ENCODE measurements at regions not wholly inside any gene's neighbourhood (a gene's known extent, or its start where the extent isn't known, plus 50 kb on each side); places are given as distances from the start of the nearest gene placed in this dataset.
A peak's percentile ranks its signal among the peaks of the same experiment; 100 is the strongest.

DNA sequence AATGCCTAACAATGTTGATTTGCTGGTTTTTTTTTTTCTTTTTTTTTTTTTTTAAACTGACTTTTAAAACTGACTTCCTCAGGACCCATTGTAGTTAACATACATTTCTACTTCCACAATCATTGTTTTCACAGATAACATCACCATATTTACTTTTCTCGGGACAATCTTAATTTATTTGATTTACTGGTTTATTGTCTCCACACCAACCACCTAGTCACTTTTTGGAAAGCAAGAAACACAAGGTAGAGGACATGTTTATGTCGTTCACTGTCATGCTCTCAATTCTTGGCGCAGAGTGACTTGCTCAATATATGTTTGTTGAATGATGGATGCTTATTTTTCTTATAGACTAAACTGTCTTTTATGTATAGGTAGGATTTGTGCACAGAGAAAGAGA lies 2280.7 kb downstream of the MAT2B start:
- H3K27me3 ChIP-seq (ENCODE audit: control insufficient read depth in 1 of 2, insufficient read depth in 2 of 2, low read length in 1 of 2): no peaks in the 10 kb centered on the region
- 45 to 58% methylated on average over 3 of the region's 3 CpGs for WGBS, 2 donors
- intact Hi-C loops (cut with DNase I): no loop called here

DNA sequence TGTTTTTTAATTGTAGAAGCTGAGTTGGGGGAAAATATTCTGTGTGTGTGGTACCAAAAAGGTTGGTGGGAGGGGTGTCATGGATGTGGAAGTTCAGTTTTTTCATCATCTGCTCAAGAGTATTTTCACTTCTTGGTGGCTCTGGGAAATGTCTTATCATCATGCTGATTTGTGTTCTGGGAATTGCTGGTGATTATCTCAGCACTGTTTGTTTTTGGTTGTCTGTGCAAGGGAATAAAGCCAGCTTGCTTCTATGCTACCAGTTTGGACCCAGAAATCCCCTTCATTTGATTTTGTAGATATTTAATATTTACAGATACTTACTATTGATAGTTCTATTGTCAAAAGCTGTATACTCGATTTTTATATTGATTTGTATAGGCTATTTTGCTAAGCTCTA lies 2289.7 kb downstream of the MAT2B start:
- H3K27me3 ChIP-seq (ENCODE audit: control insufficient read depth in 1 of 2, insufficient read depth in 2 of 2, low read length in 1 of 2): no peaks in the 10 kb centered on the region
- no peak overlapping the region for H3K27ac ChIP-seq (ENCODE audit: low read depth in 1 of 2, low read length in 2 of 2)
- 63 to 77% methylated on average over 1 of the region's 1 CpG for WGBS, 2 donors
- H3K4me3 ChIP-seq (ENCODE audit: low read length in 2 of 2): no peak overlapping the region
- ATAC-seq (ENCODE audit: low FRiP score) (no peak), DNase-seq (no peak)
- no peaks in the 10 kb centered on the region for H3K36me3 ChIP-seq (ENCODE audit: control insufficient read depth in 1 of 2, insufficient read depth in 2 of 2, low read length in 1 of 2)
- peaks cover 2% of the 10 kb centered on the region for H3K9me3 ChIP-seq (ENCODE audit: control insufficient read depth, low read length)
- intact Hi-C loops (cut with DNase I): no loop called here
- H3K4me1 ChIP-seq (ENCODE audit: control insufficient read depth in 1 of 2, insufficient read depth in 2 of 2, low read length in 2 of 2): no peaks in the 10 kb centered on the region

More for the DNA sequence above, 2280.7 kb downstream of the MAT2B start:
- Histone ChIP-seq H3K9me3 (ENCODE audit: control insufficient read depth, low read length) (no peaks in the 10 kb centered on the region), H3K36me3 (ENCODE audit: control insufficient read depth in 1 of 2, insufficient read depth in 2 of 2, low read length in 1 of 2) (no peaks in the 10 kb centered on the region), H3K4me1 (ENCODE audit: control insufficient read depth in 1 of 2, insufficient read depth in 2 of 2, low read length in 2 of 2) (no peaks in the 10 kb centered on the region), H3K4me3 (ENCODE audit: low read length in 2 of 2) (no peak overlapping the region), H3K27ac (ENCODE audit: low read depth in 1 of 2, low read length in 2 of 2) (no peak overlapping the region)
- ATAC-seq (ENCODE audit: low FRiP score): no peak
- DNase-seq: no peak

DNA sequence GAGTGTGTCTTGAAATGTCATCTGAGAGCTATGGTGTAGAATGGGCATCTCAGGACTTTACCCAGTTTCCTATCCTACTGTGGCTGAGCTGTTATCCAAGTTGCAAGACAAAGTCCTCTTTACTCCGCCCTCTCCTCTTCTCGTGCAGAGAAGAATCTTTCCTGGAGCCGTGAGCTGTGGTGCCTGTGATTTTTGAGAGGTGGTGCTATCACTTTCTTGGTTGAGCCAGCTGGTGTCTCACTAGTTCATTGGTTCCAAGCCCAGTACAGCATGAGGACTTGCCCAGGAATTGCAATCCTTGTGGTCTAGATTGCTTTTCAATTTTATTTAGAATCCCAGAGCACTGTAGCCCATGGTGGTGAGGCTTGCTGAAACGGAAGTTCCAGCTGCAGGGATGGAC lies 2300.3 kb downstream of the MAT2B start:
- ATAC-seq (ENCODE audit: low FRiP score): peak; percentile 44
- WGBS, 2 donors: 36 to 38% methylated on average over 4 of the region's 4 CpGs
- Histone ChIP-seq H3K4me1 (ENCODE audit: control insufficient read depth in 1 of 2, insufficient read depth in 2 of 2, low read length in 2 of 2) (no peaks in the 10 kb centered on the region), H3K36me3 (ENCODE audit: control insufficient read depth in 1 of 2, insufficient read depth in 2 of 2, low read length in 1 of 2) (no peaks in the 10 kb centered on the region), H3K9me3 (ENCODE audit: control insufficient read depth, low read length) (no peaks in the 10 kb centered on the region), H3K4me3 (ENCODE audit: low read length in 2 of 2) (no peak overlapping the region), H3K27me3 (ENCODE audit: control insufficient read depth in 1 of 2, insufficient read depth in 2 of 2, low read length in 1 of 2) (no peaks in the 10 kb centered on the region), H3K27ac (ENCODE audit: low read depth in 1 of 2, low read length in 2 of 2) (no peak overlapping the region)
- intact Hi-C loops (cut with DNase I): no loop called here
- no peak for DNase-seq

- no peaks in the 10 kb centered on the region for H3K9me3 ChIP-seq (ENCODE audit: control insufficient read depth, low read length)
- ATAC-seq (ENCODE audit: low FRiP score) (no peak), DNase-seq (no peak)
- H3K4me1 ChIP-seq (ENCODE audit: control insufficient read depth in 1 of 2, insufficient read depth in 2 of 2, low read length in 2 of 2): no peaks in the 10 kb centered on the region
- no peaks in the 10 kb centered on the region for H3K27me3 ChIP-seq (ENCODE audit: control insufficient read depth in 1 of 2, insufficient read depth in 2 of 2, low read length in 1 of 2)
- no peaks in the 10 kb centered on the region for H3K36me3 ChIP-seq (ENCODE audit: control insufficient read depth in 1 of 2, insufficient read depth in 2 of 2, low read length in 1 of 2)
- no peak overlapping the region for H3K27ac ChIP-seq (ENCODE audit: low read depth in 1 of 2, low read length in 2 of 2)
- H3K4me3 ChIP-seq (ENCODE audit: low read length in 2 of 2): no peak overlapping the region
- 80% methylated on average over 3 of the region's 3 CpGs for WGBS, 2 donors
- intact Hi-C loops (cut with DNase I): no loop called here
Measured at GRCh38 chr5:165808335-165808734, 2302.9 kb downstream of the MAT2B start.

DNA sequence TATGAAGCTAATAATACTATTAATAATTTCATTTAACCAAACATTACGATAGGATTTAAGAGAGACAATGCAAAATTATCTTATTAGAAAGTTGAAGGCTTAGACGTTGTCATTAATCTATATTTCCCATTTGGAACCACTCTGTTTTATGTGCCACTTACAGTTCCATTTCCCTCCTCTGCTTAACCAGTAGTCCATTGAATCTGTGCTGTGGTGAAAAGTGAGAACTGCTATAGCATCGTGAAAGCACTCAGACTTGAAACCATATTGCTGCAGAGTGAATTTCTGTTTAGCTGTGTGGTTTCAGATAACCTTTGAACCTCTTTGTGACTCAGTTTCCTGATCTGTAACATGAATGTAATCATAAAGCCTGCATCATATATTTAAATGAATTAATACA lies 2304.5 kb downstream of the MAT2B start:
- no peaks in the 10 kb centered on the region for H3K9me3 ChIP-seq (ENCODE audit: control insufficient read depth, low read length)
- 76 to 78% methylated on average over 3 of the region's 3 CpGs for WGBS, 2 donors

DNA sequence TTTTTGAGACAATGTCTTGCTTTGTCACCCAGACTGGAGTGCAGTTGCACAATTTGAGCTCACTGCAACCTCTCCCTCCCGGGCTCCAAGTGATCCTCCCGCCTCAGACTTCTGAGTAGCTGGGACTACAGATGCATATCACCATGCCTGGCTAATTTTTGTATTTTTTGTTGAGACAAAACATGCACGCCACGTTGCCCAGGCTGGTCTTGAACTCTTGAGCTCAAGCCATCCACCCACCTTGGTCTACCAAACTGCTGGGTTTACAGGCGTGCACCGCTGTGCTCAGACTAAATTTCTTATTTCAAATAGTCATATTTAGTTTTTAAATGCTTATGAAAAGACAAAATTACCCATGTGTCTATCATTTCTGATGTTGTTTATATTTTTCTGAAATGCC lies 2324.1 kb downstream of the MAT2B start:
- ATAC-seq (ENCODE audit: low FRiP score) (no peak), DNase-seq (no peak)
- H3K27ac ChIP-seq (ENCODE audit: low read depth in 1 of 2, low read length in 2 of 2): no peak overlapping the region
- no peak overlapping the region for H3K4me3 ChIP-seq (ENCODE audit: low read length in 2 of 2)
- WGBS, 2 donors: 68 to 83% methylated on average over 6 of the region's 6 CpGs
- H3K27me3 ChIP-seq (ENCODE audit: control insufficient read depth in 1 of 2, insufficient read depth in 2 of 2, low read length in 1 of 2): no peaks in the 10 kb centered on the region
- H3K9me3 ChIP-seq (ENCODE audit: control insufficient read depth, low read length): peaks cover 1% of the 10 kb centered on the region
- H3K4me1 ChIP-seq (ENCODE audit: control insufficient read depth in 1 of 2, insufficient read depth in 2 of 2, low read length in 2 of 2): no peaks in the 10 kb centered on the region
- intact Hi-C loops (cut with DNase I): no loop called here
- H3K36me3 ChIP-seq (ENCODE audit: control insufficient read depth in 1 of 2, insufficient read depth in 2 of 2, low read length in 1 of 2): no peaks in the 10 kb centered on the region

More for the DNA sequence above, 2304.5 kb downstream of the MAT2B start:
- H3K4me1 ChIP-seq (ENCODE audit: control insufficient read depth in 1 of 2, insufficient read depth in 2 of 2, low read length in 2 of 2): no peaks in the 10 kb centered on the region
- ATAC-seq (ENCODE audit: low FRiP score): no peak
- no peak overlapping the region for H3K4me3 ChIP-seq (ENCODE audit: low read length in 2 of 2)
- intact Hi-C loops (cut with DNase I): no loop called here
- no peaks in the 10 kb centered on the region for H3K36me3 ChIP-seq (ENCODE audit: control insufficient read depth in 1 of 2, insufficient read depth in 2 of 2, low read length in 1 of 2)
- no peak overlapping the region for H3K27ac ChIP-seq (ENCODE audit: low read depth in 1 of 2, low read length in 2 of 2)
- H3K27me3 ChIP-seq (ENCODE audit: control insufficient read depth in 1 of 2, insufficient read depth in 2 of 2, low read length in 1 of 2): no peaks in the 10 kb centered on the region
- no peak for DNase-seq

DNA sequence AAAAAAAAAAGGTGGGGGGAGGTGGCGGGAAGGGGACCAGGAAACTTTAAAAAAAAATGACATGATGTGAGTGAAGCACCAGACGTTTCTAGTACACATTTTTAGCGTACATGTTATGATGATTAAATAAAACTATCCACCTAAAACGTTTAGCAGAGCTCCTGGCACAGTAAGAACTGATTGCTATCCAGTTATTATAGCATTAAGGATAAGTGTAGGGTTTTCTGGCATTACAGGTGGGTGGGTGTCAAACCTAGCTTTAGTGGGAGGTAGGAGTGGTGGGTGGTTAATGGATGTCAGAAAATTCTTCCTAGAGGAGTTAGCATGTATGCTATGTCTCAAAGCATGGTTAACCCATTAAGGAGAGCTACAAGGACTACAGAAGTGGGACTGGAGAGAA lies 2329.5 kb downstream of the MAT2B start:
- Histone ChIP-seq H3K4me1 (ENCODE audit: control insufficient read depth in 1 of 2, insufficient read depth in 2 of 2, low read length in 2 of 2) (no peaks in the 10 kb centered on the region), H3K4me3 (ENCODE audit: low read length in 2 of 2) (no peak overlapping the region), H3K27me3 (ENCODE audit: control insufficient read depth in 1 of 2, insufficient read depth in 2 of 2, low read length in 1 of 2) (no peaks in the 10 kb centered on the region), H3K27ac (ENCODE audit: low read depth in 1 of 2, low read length in 2 of 2) (no peak overlapping the region), H3K9me3 (ENCODE audit: control insufficient read depth, low read length) (no peaks in the 10 kb centered on the region), H3K36me3 (ENCODE audit: control insufficient read depth in 1 of 2, insufficient read depth in 2 of 2, low read length in 1 of 2) (no peaks in the 10 kb centered on the region)
- intact Hi-C loops (cut with DNase I): no loop called here
- DNase-seq (no peak), ATAC-seq (ENCODE audit: low FRiP score) (no peak)
- 56 to 61% methylated on average over 4 of the region's 4 CpGs for WGBS, 2 donors

DNA sequence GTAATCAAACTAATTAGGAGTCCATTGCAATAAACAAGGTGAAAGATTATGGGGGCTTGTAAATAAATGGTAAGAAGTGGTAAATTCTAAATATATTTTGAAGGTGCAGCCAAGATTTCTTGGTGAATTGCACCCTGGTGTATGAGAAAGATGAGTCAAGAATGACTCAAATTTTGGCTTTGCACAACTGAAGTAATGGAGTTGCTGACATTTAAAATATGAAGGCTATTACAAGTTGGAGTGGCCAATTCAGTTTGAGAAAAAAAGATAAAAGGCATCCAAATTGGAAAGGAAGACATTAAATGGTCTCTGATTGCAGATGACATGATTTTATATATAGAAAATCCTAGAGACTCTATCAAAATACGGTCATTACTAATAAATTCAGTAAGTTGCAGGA lies 2330.6 kb downstream of the MAT2B start:
- no peak for DNase-seq
- no peaks in the 10 kb centered on the region for H3K4me1 ChIP-seq (ENCODE audit: control insufficient read depth in 1 of 2, insufficient read depth in 2 of 2, low read length in 2 of 2)
- no peak overlapping the region for H3K4me3 ChIP-seq (ENCODE audit: low read length in 2 of 2)
- no peak for ATAC-seq (ENCODE audit: low FRiP score)
- no peaks in the 10 kb centered on the region for H3K36me3 ChIP-seq (ENCODE audit: control insufficient read depth in 1 of 2, insufficient read depth in 2 of 2, low read length in 1 of 2)
- no peaks in the 10 kb centered on the region for H3K27me3 ChIP-seq (ENCODE audit: control insufficient read depth in 1 of 2, insufficient read depth in 2 of 2, low read length in 1 of 2)
- no peaks in the 10 kb centered on the region for H3K9me3 ChIP-seq (ENCODE audit: control insufficient read depth, low read length)
- H3K27ac ChIP-seq (ENCODE audit: low read depth in 1 of 2, low read length in 2 of 2): no peak overlapping the region
- intact Hi-C loops (cut with DNase I): no loop called here
- 74 to 76% methylated on average over 1 of the region's 1 CpG for WGBS, 2 donors

- intact Hi-C loops (cut with DNase I): no loop called here
- Histone ChIP-seq H3K4me3 (ENCODE audit: low read length in 2 of 2) (no peak overlapping the region), H3K27me3 (ENCODE audit: control insufficient read depth in 1 of 2, insufficient read depth in 2 of 2, low read length in 1 of 2) (no peaks in the 10 kb centered on the region), H3K4me1 (ENCODE audit: control insufficient read depth in 1 of 2, insufficient read depth in 2 of 2, low read length in 2 of 2) (no peaks in the 10 kb centered on the region), H3K27ac (ENCODE audit: low read depth in 1 of 2, low read length in 2 of 2) (no peak overlapping the region), H3K36me3 (ENCODE audit: control insufficient read depth in 1 of 2, insufficient read depth in 2 of 2, low read length in 1 of 2) (no peaks in the 10 kb centered on the region), H3K9me3 (ENCODE audit: control insufficient read depth, low read length) (no peaks in the 10 kb centered on the region)
- DNase-seq: no peak
- ATAC-seq (ENCODE audit: low FRiP score): no peak
- 78 to 79% methylated on average over 2 of the region's 2 CpGs for WGBS, 2 donors
Measured at GRCh38 chr5:165837286-165837685, 2331.9 kb downstream of the MAT2B start.

Measured in aorta (tissue), 5 donors.